ENCODE measurements at regions not wholly inside any gene's neighbourhood (a gene's known extent, or its start where the extent isn't known, plus 50 kb on each side); places are given as distances from the start of the nearest gene placed in this dataset.

- DNase-seq (no peak), ATAC-seq (no peak)
- peaks cover 0 to 6% (median 0%) of the 10 kb centered on the region in 9 donors for H3K27me3 ChIP-seq
- TF ChIP-seq POLR2A (IDR thresholded peaks at IDR 0.05) (no peak), CTCF (IDR thresholded peaks at IDR 0.05) (no peak)
- no peak overlapping the region for H3K4me3 ChIP-seq
- 51 to 68% (median 58%) methylated on average over 3 of the region's 3 CpGs for WGBS, 4 donors
- H3K9me3 ChIP-seq, result no peaks in the 10 kb centered on the region
- no peak overlapping the region for H3K27ac ChIP-seq
- intact Hi-C loops (cut with DNase I), result no loop called here
- no peaks in the 10 kb centered on the region for H3K36me3 ChIP-seq
- no peaks in the 10 kb centered on the region for H3K4me1 ChIP-seq
Measured at GRCh38 chrX:99305573-99305972, 1104.5 kb downstream of the PCDH19 start.

DNA sequence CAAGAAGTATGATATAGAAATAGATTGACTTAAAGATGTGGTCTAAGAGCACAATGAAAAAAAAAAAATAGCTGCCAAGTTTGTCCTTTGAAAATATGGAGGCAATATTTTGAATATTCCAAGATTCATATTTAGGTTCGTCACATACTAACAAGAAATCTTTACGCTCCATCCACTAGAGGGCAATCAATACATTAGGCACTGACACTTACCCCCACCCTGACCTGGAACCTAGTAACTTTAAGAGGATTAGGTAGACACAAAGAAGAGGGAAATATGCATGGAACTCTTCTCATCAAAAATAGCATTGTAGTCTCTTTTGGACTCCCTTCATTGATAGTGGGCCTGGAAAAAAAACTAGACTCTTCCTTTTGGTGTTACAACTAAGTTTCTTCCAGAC, 1108.1 kb downstream of the PCDH19 start:
- TF ChIP-seq CTCF (IDR thresholded peaks at IDR 0.05) (no peak), POLR2A (IDR thresholded peaks at IDR 0.05) (no peak)
- 13 to 22% (median 19%) methylated on average over 2 of the region's 2 CpGs for WGBS, 4 donors
- Histone ChIP-seq H3K4me3 (no peak overlapping the region), H3K36me3 (no peaks in the 10 kb centered on the region), H3K27me3 (peaks cover 0 to 6% (median 0%) of the 10 kb centered on the region in 9 donors), H3K9me3 (no peaks in the 10 kb centered on the region), H3K4me1 (no peaks in the 10 kb centered on the region), H3K27ac (no peak overlapping the region)
- DNase-seq, result no peak
- ATAC-seq, result no peak
- intact Hi-C loops (cut with DNase I), result no loop called here

GRCh38 chrX:99271641-99272040, 1138.4 kb downstream of the PCDH19 start:
- TF ChIP-seq POLR2A (IDR thresholded peaks at IDR 0.05) (no peak), CTCF (IDR thresholded peaks at IDR 0.05) (no peak)
- Histone ChIP-seq H3K4me1 (no peaks in the 10 kb centered on the region), H3K36me3 (no peaks in the 10 kb centered on the region), H3K9me3 (peaks cover 0 to 4% (median 0%) of the 10 kb centered on the region in 12 donors), H3K27me3 (no peaks in the 10 kb centered on the region), H3K27ac (no peak overlapping the region), H3K4me3 (no peak overlapping the region)
- ATAC-seq (no peak), DNase-seq (no peak)
- WGBS, 4 donors, result 68 to 82% (median 78%) methylated on average over 7 to 8 of the region's 8 CpGs
- intact Hi-C loops (cut with DNase I), result no loop called here

DNA sequence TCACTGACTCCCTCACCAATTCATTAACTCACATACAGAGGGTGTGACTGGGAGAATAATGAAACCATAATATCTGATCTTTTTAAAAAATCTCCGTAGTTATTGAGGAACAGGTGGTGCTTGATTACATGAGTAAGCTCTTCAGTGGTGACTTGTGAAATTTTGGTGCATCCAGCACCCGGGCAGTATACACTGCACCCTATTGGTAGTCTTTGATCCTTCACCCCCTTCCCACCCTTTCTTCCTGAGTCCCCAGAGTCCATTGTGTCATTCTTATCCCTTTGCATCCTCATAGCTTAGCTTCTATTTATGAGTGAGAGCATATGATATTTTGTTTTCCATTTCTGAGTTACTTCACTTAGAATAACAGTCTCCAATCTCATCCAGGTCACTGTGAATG, 1143.8 kb downstream of the PCDH19 start:
- Histone ChIP-seq H3K4me3 (no peak overlapping the region), H3K36me3 (no peaks in the 10 kb centered on the region), H3K27me3 (no peaks in the 10 kb centered on the region), H3K27ac (no peak overlapping the region), H3K4me1 (no peaks in the 10 kb centered on the region), H3K9me3 (peaks cover 0 to 4% (median 0%) of the 10 kb centered on the region in 12 donors)
- no peak for TF ChIP-seq POLR2A (IDR thresholded peaks at IDR 0.05)
- TF ChIP-seq CTCF (IDR thresholded peaks at IDR 0.05), result no peak
- DNase-seq (no peak), ATAC-seq (no peak)
- intact Hi-C loops (cut with DNase I), result no loop called here
- 65 to 88% (median 71%) methylated on average over 2 of the region's 2 CpGs for WGBS, 4 donors
